NOMO-1 treated with DMSO at 0.1 percent for 48 hours (cell line): ENCODE measurements at regions not wholly inside any gene's neighbourhood (a gene's known extent, or its start where the extent isn't known, plus 50 kb on each side); places are given as distances from the start of the nearest gene placed in this dataset.
"Not testable (repeated sequence)": the region's sequence is repeated elsewhere in the genome, so short reads cannot be mapped to it uniquely, and the experiment has no call there.

Experiments used
- DNase-seq: peaks from one replicate; lab custom pipeline; 2025; ENCODE audit not compliant: unreplicated experiment; lab: John Stamatoyannopoulos, UW

- no peak for DNase-seq
Observed at GRCh38 chr5:36422952-36423351, 121.2 kb upstream of the RANBP3L start.

GRCh38 chr5:36423578-36424307, 122.0 kb upstream of the RANBP3L start:
- peak; percentile 62 for DNase-seq

- not testable (repeated sequence) for DNase-seq
Observed at GRCh38 chr5:36426070-36426469, 124.4 kb upstream of the RANBP3L start.

- no peak for DNase-seq
Observed at GRCh38 chr5:36435516-36435915, 133.8 kb upstream of the RANBP3L start.

GRCh38 chr5:36436306-36436705, 134.6 kb upstream of the RANBP3L start:
- DNase-seq, result no peak

GRCh38 chr5:36438765-36439561, 137.3 kb upstream of the RANBP3L start:
- DNase-seq, result no peak

- DNase-seq, result no peak
Observed at GRCh38 chr5:36440300-36440699, 138.6 kb upstream of the RANBP3L start.

- no peak for DNase-seq
Observed at GRCh38 chr5:36441280-36441679, 139.6 kb upstream of the RANBP3L start.

GRCh38 chr5:36442352-36442751, 140.7 kb upstream of the RANBP3L start:
- no peak for DNase-seq

GRCh38 chr5:36442796-36443195, 141.1 kb upstream of the RANBP3L start:
- no peak for DNase-seq

- no peak for DNase-seq
Observed at GRCh38 chr5:36443941-36444340, 142.2 kb upstream of the RANBP3L start.

GRCh38 chr5:36444582-36445418, 143.1 kb upstream of the RANBP3L start:
- no peak for DNase-seq

- DNase-seq, result no peak
Observed at GRCh38 chr5:36447776-36448175, 146.1 kb upstream of the RANBP3L start.

- no peak for DNase-seq
Observed at GRCh38 chr5:36450229-36451014, 148.7 kb upstream of the RANBP3L start.

- no peak for DNase-seq
Observed at GRCh38 chr5:36452424-36453006, 150.8 kb upstream of the RANBP3L start.

GRCh38 chr5:36457511-36458270, 148.7 kb upstream of the SLC1A3 start:
- no peak for DNase-seq

- DNase-seq, result no peak
Observed at GRCh38 chr5:36458746-36459145, 147.7 kb upstream of the SLC1A3 start.

- peak; percentile 36 for DNase-seq
Observed at GRCh38 chr5:36459176-36460135, 146.9 kb upstream of the SLC1A3 start.
